Cardiac muscle cell (in vitro differentiated cells and primary cell): ENCODE measurements at regions not wholly inside any gene's neighbourhood (a gene's known extent, or its start where the extent isn't known, plus 50 kb on each side); places are given as distances from the start of the nearest gene placed in this dataset.

Source experiments
- DNase-seq, 2 donors: peaks; one replicate each; pipeline versions ENCODE4 v3.0.0 to v3.0.0-alpha.2; 2010 to 2017; ENCODE audit warnings: low read depth in 1 of 2, low spot score in 1 of 2
- H3K27ac ChIP-seq: fragments of 200-600 bp; sonication (generic); 2 replicates; pipeline ENCODE4 v1.5.1; 2016
- H3K27me3 ChIP-seq: fragments of 200-600 bp; sonication (generic); 2 replicates; pipeline ENCODE4 v1.6.0; 2016; ENCODE audit warnings: control low read depth
- H3K36me3 ChIP-seq: fragments of 200-600 bp; sonication (generic); 2 replicates; pipeline ENCODE4 v1.5.1; 2016; ENCODE audit warnings: control low read depth
- H3K4me1 ChIP-seq: fragments of 200-600 bp; sonication (generic); 2 replicates; pipeline ENCODE4 v1.8.1; 2017; ENCODE audit warnings: low read depth, mild to moderate bottlenecking, mixed run types
- H3K4me3 ChIP-seq: fragments of 200-600 bp; sonication (generic); 2 replicates; pipeline ENCODE4 v1.5.1; 2016; ENCODE audit warnings: mild to moderate bottlenecking
- H3K9me3 ChIP-seq: fragments of 200-600 bp; sonication (generic); 2 replicates; pipeline ENCODE4 v1.5.1; 2017; ENCODE audit warnings: low read depth, mild to moderate bottlenecking, control low read depth
- TF ChIP-seq, protein P1 (sequence below): IDR thresholded peaks from 2 replicates; pipeline ENCODE4 v1.5.1; 2012; ENCODE audit warnings: low read depth, mild to moderate bottlenecking, low read length

- no peaks in the 10 kb centered on the region for H3K27me3 ChIP-seq
- H3K4me3 ChIP-seq = no peak overlapping the region
- H3K9me3 ChIP-seq = no peaks in the 10 kb centered on the region
- no peaks in the 10 kb centered on the region for H3K36me3 ChIP-seq
- no peak for DNase-seq
- no peaks in the 10 kb centered on the region for H3K4me1 ChIP-seq
- TF ChIP-seq, protein P1, sequence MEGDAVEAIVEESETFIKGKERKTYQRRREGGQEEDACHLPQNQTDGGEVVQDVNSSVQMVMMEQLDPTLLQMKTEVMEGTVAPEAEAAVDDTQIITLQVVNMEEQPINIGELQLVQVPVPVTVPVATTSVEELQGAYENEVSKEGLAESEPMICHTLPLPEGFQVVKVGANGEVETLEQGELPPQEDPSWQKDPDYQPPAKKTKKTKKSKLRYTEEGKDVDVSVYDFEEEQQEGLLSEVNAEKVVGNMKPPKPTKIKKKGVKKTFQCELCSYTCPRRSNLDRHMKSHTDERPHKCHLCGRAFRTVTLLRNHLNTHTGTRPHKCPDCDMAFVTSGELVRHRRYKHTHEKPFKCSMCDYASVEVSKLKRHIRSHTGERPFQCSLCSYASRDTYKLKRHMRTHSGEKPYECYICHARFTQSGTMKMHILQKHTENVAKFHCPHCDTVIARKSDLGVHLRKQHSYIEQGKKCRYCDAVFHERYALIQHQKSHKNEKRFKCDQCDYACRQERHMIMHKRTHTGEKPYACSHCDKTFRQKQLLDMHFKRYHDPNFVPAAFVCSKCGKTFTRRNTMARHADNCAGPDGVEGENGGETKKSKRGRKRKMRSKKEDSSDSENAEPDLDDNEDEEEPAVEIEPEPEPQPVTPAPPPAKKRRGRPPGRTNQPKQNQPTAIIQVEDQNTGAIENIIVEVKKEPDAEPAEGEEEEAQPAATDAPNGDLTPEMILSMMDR = no peak
- no peak overlapping the region for H3K27ac ChIP-seq
These were observed 70.0 kb upstream of the RPRM start for GRCh38 chr2:153548536-153548935.

DNA sequence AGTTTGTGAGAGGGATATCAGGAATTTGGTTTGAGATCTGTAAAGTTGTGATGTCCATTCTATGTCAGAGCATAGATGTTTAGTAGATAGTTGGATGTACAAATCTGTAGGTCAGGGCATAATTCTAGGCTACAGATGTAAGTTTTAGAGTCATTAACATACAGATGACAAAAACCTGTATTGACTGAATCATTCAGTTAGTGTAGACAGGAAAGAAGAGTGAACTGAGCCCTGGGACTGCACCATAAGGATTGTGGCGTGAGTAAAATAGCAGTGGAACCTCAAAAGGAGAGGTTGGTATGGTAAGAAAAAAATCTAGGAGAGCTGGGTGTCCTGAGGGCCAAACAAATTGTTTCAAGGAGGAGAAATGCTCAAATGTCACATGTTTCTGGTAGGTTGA is 73.1 kb upstream of the RPRM start:
- Histone ChIP-seq H3K27ac (no peak overlapping the region), H3K4me1 (no peaks in the 10 kb centered on the region), H3K27me3 (no peaks in the 10 kb centered on the region), H3K9me3 (no peaks in the 10 kb centered on the region), H3K36me3 (no peaks in the 10 kb centered on the region), H3K4me3 (no peak overlapping the region)
- TF ChIP-seq, protein P1 = no peak
- DNase-seq = no peak

DNA sequence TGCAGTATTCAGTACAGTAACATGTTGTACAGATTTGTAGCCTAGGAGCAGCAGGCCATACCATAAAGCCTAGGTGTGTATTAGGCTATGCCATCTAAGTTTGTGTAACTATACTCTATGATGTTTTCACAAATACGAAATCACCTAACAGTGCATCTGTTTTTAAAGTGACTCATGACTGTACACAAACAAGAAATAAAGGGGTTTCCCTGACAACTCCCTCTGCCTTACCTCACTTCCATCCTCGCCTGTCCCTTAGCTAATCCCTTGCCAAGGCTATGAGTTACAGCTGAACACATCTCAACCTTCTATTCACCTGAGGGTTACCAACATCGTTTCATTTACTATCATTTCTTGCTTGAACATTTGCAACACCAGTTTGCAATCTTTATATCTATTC is 78.6 kb upstream of the RPRM start:
- no peak for DNase-seq
- no peak overlapping the region for H3K4me3 ChIP-seq
- no peaks in the 10 kb centered on the region for H3K27me3 ChIP-seq
- H3K9me3 ChIP-seq = no peaks in the 10 kb centered on the region
- H3K27ac ChIP-seq = no peak overlapping the region
- H3K36me3 ChIP-seq = no peaks in the 10 kb centered on the region
- no peaks in the 10 kb centered on the region for H3K4me1 ChIP-seq
- TF ChIP-seq, protein P1 = no peak

DNA sequence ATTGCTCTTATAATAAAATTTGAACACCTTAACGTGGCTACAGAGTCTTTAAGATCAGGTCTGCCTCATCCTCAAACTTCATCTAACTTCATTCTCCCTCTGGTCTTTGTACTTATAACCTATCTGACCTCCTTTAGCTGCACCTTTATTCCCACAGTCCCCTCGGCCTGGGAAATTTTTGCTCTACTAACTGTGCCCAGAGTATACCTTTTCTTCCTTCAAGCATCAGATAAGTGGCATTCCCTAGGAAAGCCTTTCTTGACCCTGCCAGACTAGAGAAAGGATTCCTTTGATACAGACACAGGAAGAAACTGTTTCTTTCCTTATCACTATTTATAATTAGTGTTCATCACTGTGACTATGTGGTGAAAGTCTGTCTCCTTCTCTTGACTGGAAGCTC is 79.2 kb upstream of the RPRM start:
- Histone ChIP-seq H3K27ac (no peak overlapping the region), H3K9me3 (no peaks in the 10 kb centered on the region), H3K4me3 (no peak overlapping the region), H3K27me3 (no peaks in the 10 kb centered on the region), H3K4me1 (no peaks in the 10 kb centered on the region), H3K36me3 (no peaks in the 10 kb centered on the region)
- DNase-seq = no peak
- TF ChIP-seq, protein P1 = no peak

GRCh38 chr2:153558247-153558646 is 79.7 kb upstream of the RPRM start:
- H3K9me3 ChIP-seq = no peaks in the 10 kb centered on the region
- no peak overlapping the region for H3K4me3 ChIP-seq
- TF ChIP-seq, protein P1 = no peak
- no peaks in the 10 kb centered on the region for H3K4me1 ChIP-seq
- H3K36me3 ChIP-seq = no peaks in the 10 kb centered on the region
- DNase-seq = no peak
- no peak overlapping the region for H3K27ac ChIP-seq
- no peaks in the 10 kb centered on the region for H3K27me3 ChIP-seq

GRCh38 chr2:153567367-153567766 is 88.8 kb upstream of the RPRM start:
- H3K4me3 ChIP-seq = no peak overlapping the region
- H3K36me3 ChIP-seq = no peaks in the 10 kb centered on the region
- H3K4me1 ChIP-seq = no peaks in the 10 kb centered on the region
- H3K9me3 ChIP-seq = no peaks in the 10 kb centered on the region
- no peak for DNase-seq
- TF ChIP-seq, protein P1 = no peak
- H3K27ac ChIP-seq = no peak overlapping the region
- no peaks in the 10 kb centered on the region for H3K27me3 ChIP-seq
